Glutamatergic neuron (in vitro differentiated cells): ENCODE measurements at regions not wholly inside any gene's neighbourhood (a gene's known extent, or its start where the extent isn't known, plus 50 kb on each side); places are given as distances from the start of the nearest gene placed in this dataset.

Experiments
- DNase-seq: peaks from one replicate; pipeline ENCODE4 v3.0.0; 2022
- H3K27ac Mint-ChIP-seq: one replicate; pipeline ENCODE4 v1.8.0; 2020; ENCODE audit warnings: mild to moderate bottlenecking, mixed read lengths, inconsistent platforms; ENCODE audit not compliant: unreplicated experiment
- H3K27me3 Mint-ChIP-seq: one replicate; pipeline ENCODE4 v1.8.0; 2020; ENCODE audit warnings: mild to moderate bottlenecking, moderate library complexity, mixed read lengths, inconsistent platforms; ENCODE audit not compliant: unreplicated experiment
- H3K36me3 Mint-ChIP-seq: one replicate; pipeline ENCODE4 v1.8.0; 2020; ENCODE audit warnings: mild to moderate bottlenecking, mixed read lengths, inconsistent platforms; ENCODE audit not compliant: unreplicated experiment
- H3K4me1 Mint-ChIP-seq: one replicate; pipeline ENCODE4 v1.8.0; 2020; ENCODE audit warnings: mild to moderate bottlenecking, low read depth, mixed read lengths, inconsistent platforms; ENCODE audit not compliant: unreplicated experiment
- H3K4me3 Mint-ChIP-seq: one replicate; pipeline ENCODE4 v1.8.0; 2020; ENCODE audit warnings: mild to moderate bottlenecking, mixed read lengths, inconsistent platforms; ENCODE audit not compliant: unreplicated experiment
- H3K9me3 Mint-ChIP-seq: one replicate; pipeline ENCODE4 v1.8.0; 2020; ENCODE audit warnings: mild to moderate bottlenecking, moderate library complexity, mixed read lengths, inconsistent platforms; ENCODE audit not compliant: unreplicated experiment
- CTCF ChIP-seq: fragments of 200-600 bp; sonication (generic); IDR thresholded peaks from one replicate; pipeline ENCODE4 v1.5.0; 2021; ENCODE audit not compliant: partially characterized antibody, unreplicated experiment

DNA sequence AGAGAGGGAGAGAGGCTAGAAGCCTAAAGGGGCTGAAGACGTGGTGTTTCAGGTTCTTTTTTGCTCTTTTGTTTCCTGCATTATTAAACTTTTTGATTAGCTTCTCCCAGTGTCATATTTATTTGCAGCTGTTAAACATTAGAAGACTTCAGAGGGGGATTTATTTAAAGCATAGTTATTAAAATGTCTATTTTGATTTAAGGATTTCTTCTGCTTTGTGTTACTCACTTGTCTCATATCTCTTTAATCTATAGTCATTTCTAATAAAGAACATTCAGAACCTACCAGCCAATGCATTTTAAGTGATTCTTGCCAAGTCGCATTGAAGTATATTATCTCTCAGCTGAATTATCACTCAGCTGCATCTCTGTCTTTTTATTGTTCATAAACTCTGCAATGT is 152.0 kb upstream of the DYRK2 start:
- Mint-ChIP-seq H3K27me3 (peaks cover 6% of the 10 kb centered on the region), H3K9me3 (peaks cover 3% of the 10 kb centered on the region), H3K36me3 (peaks cover 22% of the 10 kb centered on the region), H3K4me1 (peaks cover 4% of the 10 kb centered on the region), H3K27ac (no peak overlapping the region), H3K4me3 (no peak overlapping the region)
- no peak for TF ChIP-seq CTCF
- DNase-seq: no peak

DNA sequence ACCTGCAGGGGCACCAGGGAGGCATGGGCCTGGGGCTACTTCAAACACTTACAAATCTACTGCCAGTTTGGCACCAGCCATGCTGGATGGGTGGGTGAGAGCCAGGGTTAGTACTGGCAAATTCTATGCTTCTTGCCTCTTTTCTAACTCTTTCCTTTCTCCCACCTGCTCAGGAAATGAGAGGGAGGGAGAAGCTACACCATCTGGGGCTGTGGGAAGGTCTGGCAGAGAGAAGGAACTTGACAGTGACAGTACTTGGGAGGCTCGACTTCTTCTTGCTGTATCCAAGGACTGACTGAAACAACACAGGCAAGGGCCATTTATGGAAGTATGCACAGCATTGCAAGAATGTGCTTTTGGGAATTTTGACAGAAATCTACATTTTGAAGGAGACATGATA is 149.6 kb upstream of the DYRK2 start:
- peaks cover 3% of the 10 kb centered on the region for H3K27me3 Mint-ChIP-seq
- H3K4me3 Mint-ChIP-seq: no peak overlapping the region
- no peaks in the 10 kb centered on the region for H3K36me3 Mint-ChIP-seq
- no peak overlapping the region for H3K27ac Mint-ChIP-seq
- peaks cover 7% of the 10 kb centered on the region for H3K4me1 Mint-ChIP-seq
- no peaks in the 10 kb centered on the region for H3K9me3 Mint-ChIP-seq
- no peak for TF ChIP-seq CTCF
- no peak for DNase-seq

DNA sequence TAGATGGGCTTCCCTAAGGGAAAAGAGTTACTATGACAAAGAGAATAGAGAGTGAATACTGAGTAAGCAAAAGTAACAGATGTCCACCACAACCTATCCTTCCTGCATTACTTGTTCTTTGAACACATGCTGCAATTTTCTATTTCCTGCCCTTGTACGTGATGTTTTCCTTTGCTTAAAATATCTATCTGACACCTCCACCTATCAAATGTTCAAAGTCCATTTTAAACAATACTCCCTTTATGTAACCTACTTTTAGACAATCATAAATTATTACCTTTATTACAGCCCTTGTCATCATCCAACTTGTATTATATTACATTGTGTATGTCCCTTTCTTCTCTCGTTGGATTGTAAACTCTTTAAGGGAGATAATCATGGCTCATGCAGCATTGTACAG is 147.2 kb upstream of the DYRK2 start:
- no peak for TF ChIP-seq CTCF
- Mint-ChIP-seq H3K9me3 (no peaks in the 10 kb centered on the region), H3K27me3 (peaks cover 3% of the 10 kb centered on the region), H3K4me1 (peaks cover 7% of the 10 kb centered on the region), H3K36me3 (no peaks in the 10 kb centered on the region), H3K27ac (no peak overlapping the region), H3K4me3 (no peak overlapping the region)
- DNase-seq: no peak

DNA sequence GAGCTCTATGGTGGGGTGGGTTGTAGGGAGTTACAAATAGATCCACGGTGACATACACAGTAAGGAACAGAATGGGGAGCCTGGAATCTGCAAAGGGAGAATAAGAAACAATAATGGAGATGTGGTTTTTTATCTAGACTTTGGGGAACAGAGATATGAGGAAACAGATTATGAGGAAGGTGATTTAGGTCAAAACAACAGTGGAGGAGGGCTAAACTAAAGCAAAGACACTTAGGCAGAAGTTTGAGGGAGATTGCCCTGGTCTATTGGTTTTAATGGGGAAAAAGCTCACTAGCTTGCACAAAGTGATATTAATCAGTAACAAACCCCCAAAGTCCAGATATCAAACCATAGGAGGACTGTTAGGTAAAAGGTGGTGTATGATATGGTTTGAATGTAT is 144.5 kb upstream of the DYRK2 start:
- H3K4me1 Mint-ChIP-seq: peaks cover 7% of the 10 kb centered on the region

GRCh38 chr12:67506739-67507138 is 141.8 kb upstream of the DYRK2 start:
- no peaks in the 10 kb centered on the region for H3K27me3 Mint-ChIP-seq
- no peak overlapping the region for H3K4me3 Mint-ChIP-seq
- no peak for TF ChIP-seq CTCF
- no peaks in the 10 kb centered on the region for H3K36me3 Mint-ChIP-seq
- peaks cover 3% of the 10 kb centered on the region for H3K4me1 Mint-ChIP-seq
- no peak for DNase-seq
- H3K9me3 Mint-ChIP-seq: no peaks in the 10 kb centered on the region
- no peak overlapping the region for H3K27ac Mint-ChIP-seq

More for the DNA sequence above, 144.5 kb upstream of the DYRK2 start:
- H3K9me3 Mint-ChIP-seq: no peaks in the 10 kb centered on the region
- H3K36me3 Mint-ChIP-seq: no peaks in the 10 kb centered on the region
- no peak for TF ChIP-seq CTCF
- no peak overlapping the region for H3K4me3 Mint-ChIP-seq
- no peak overlapping the region for H3K27ac Mint-ChIP-seq
- no peaks in the 10 kb centered on the region for H3K27me3 Mint-ChIP-seq
- no peak for DNase-seq
